Heart left ventricle (tissue), 13 donors: ENCODE measurements at regions not wholly inside any gene's neighbourhood (a gene's known extent, or its start where the extent isn't known, plus 50 kb on each side); places are given as distances from the start of the nearest gene placed in this dataset.

Experiments
- POLR2A ChIP-seq, 2 donors: fragments of 450-650 bp; IDR thresholded peaks; one replicate each; pipeline ENCODE4 v1.6.1; 2017; ENCODE audit warnings: antibody characterized with exemption in 2 of 2, mild to moderate bottlenecking in 2 of 2, moderate library complexity in 2 of 2
- TF ChIP-seq, protein P1 (sequence below), 12 donors: fragments of 200-600 bp; sonication (generic) in 4 of 12; IDR thresholded peaks; one replicate each; pipeline versions ENCODE4 v1.5.0 to v1.8.0; 2018 to 2022; ENCODE audit warnings: antibody characterized with exemption in 12 of 12, mild to moderate bottlenecking in 5 of 12
- donor health status: ischemic (EF 13 %, LVEDD 7.1; RV severe dilation, severe dysfunction).
- donor health status: DM: no; HTN: yes; CAD: no.
- donor health status: DM: no; HTN: no; CAD: no.
- donor health status: ischemic (EF 25% LVEDD 6.9; RV normal size, moderate dysfunction).
- donor health status: ischemic (EF 25% LVEDD 5.7; RV mildly dilated, moderate dysfunction).
- donor health status: ischemic (EF 35%, LVEDD 5.7; RV mildly dilated, moderate dysfunction).
- donor health status: nonischemic (EF 11% LVEDD 7.7; RV severe dilation, severe dysfunction).
- donor health status: DM: yes; HTN: yes; CAD: no.
- donor health status: PGD.
- donor health status: ischemic (EF 29% LVEDD 5.4; RV normal size, mild dysfunction).
- donor health status: nonischemic (EF 23%, LVEDD 6.1; RV moderate dilation, normal function).

GRCh38 chr10:120022357-120022756 is 129.8 kb downstream of the SEC23IP start:
- TF ChIP-seq, protein P1, sequence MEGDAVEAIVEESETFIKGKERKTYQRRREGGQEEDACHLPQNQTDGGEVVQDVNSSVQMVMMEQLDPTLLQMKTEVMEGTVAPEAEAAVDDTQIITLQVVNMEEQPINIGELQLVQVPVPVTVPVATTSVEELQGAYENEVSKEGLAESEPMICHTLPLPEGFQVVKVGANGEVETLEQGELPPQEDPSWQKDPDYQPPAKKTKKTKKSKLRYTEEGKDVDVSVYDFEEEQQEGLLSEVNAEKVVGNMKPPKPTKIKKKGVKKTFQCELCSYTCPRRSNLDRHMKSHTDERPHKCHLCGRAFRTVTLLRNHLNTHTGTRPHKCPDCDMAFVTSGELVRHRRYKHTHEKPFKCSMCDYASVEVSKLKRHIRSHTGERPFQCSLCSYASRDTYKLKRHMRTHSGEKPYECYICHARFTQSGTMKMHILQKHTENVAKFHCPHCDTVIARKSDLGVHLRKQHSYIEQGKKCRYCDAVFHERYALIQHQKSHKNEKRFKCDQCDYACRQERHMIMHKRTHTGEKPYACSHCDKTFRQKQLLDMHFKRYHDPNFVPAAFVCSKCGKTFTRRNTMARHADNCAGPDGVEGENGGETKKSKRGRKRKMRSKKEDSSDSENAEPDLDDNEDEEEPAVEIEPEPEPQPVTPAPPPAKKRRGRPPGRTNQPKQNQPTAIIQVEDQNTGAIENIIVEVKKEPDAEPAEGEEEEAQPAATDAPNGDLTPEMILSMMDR (IDR thresholded peaks at IDR 0.05): no peak
- no peak for TF ChIP-seq POLR2A (IDR thresholded peaks at IDR 0.05)
